Astrocyte (in vitro differentiated cells and primary cell): ENCODE measurements at regions not wholly inside any gene's neighbourhood (a gene's known extent, or its start where the extent isn't known, plus 50 kb on each side); places are given as distances from the start of the nearest gene placed in this dataset.

Experiments used
- CTCF ChIP-seq: IDR thresholded peaks from 2 replicates; pipeline ENCODE4 v1.5.1; 2011; ENCODE audit warnings: low read depth, mild to moderate bottlenecking, inconsistent platforms, low read length, moderate library complexity; ENCODE audit not compliant: insufficient read depth
- EZH2 ChIP-seq: IDR thresholded peaks from 2 replicates; pipeline ENCODE4 v1.6.1; 2012; ENCODE audit warnings: mild to moderate bottlenecking, low read length, inconsistent platforms; ENCODE audit not compliant: insufficient read depth

DNA sequence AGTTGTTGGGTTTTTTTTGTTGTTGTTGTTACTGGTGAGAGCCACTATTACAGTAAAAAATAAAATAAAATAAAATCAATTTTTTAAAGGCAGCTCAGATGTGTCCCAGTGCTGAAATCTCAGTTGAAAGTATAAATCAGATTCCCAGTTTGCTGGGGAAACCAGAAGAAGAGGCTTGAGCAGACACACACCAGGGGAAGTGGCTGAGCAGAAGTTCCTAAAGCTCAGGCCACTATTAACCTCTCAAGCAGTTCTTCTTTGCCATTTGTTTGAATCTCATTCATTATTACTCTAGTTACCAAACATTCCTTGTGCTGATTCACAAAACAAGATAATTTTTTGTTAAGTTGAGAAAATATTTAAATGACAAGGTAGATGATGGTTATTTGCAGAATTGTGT, 70.9 kb upstream of the ZSWIM6 start:
- TF ChIP-seq CTCF (no peak), EZH2 (no peak)
